A673 (cell line): ENCODE measurements at regions not wholly inside any gene's neighbourhood (a gene's known extent, or its start where the extent isn't known, plus 50 kb on each side); places are given as distances from the start of the nearest gene placed in this dataset.

Source experiments
- BruUV-seq: library from RNA; stranded (reverse); fragments of 400-500 nt; replicated peaks from 2 replicates; lab custom pipeline; 2021; lab: Mats Ljungman, UMichigan
- CTCF ChIA-PET: fragments of 300-600 bp; sonication (Branson Sonifier 250); formaldehyde crosslinking; loops from one replicate; lab custom pipeline; 2022; ENCODE audit warnings: antibody characterized with exemption; lab: Charles Lee
- POLR2A ChIA-PET: fragments of 300-600 bp; sonication (Branson Sonifier 250); formaldehyde crosslinking; loops from one replicate; lab custom pipeline; 2022; ENCODE audit warnings: antibody characterized with exemption; ENCODE audit not compliant: low non-redundant PET; lab: Charles Lee
- DNase-seq: peaks from one replicate; pipeline ENCODE4 v3.0.0-alpha.2; 2015; ENCODE audit warnings: low spot score
- H3K27ac ChIP-seq: fragments of 200-600 bp; sonication (generic); 2 replicates; pipeline ENCODE4 v1.5.1; 2016; ENCODE audit warnings: mixed run types, low read depth, mild to moderate bottlenecking, mixed read lengths, antibody characterized with exemption, low read length; ENCODE audit not compliant: poor library complexity, severe bottlenecking
- H3K27me3 ChIP-seq: fragments of 200-600 bp; sonication (generic); replicated peaks from 2 replicates; pipeline ENCODE4 v1.6.1; 2017; ENCODE audit warnings: mixed run types, low read depth, mild to moderate bottlenecking, mixed read lengths, antibody characterized with exemption, low read length; ENCODE audit not compliant: insufficient read depth, poor library complexity
- H3K36me3 ChIP-seq: fragments of 200-600 bp; sonication (generic); 2 replicates; pipeline ENCODE4 v1.6.1; 2016; ENCODE audit warnings: mixed run types, mild to moderate bottlenecking, mixed read lengths, antibody characterized with exemption, low read length; ENCODE audit not compliant: insufficient read depth, poor library complexity, severe bottlenecking
- H3K4me1 ChIP-seq: fragments of 200-600 bp; sonication (generic); 2 replicates; pipeline ENCODE4 v1.6.1; 2017; ENCODE audit warnings: mixed run types, mild to moderate bottlenecking, mixed read lengths, antibody characterized with exemption, low read length; ENCODE audit not compliant: insufficient read depth, poor library complexity, severe bottlenecking
- H3K4me3 ChIP-seq: fragments of 200-600 bp; sonication (generic); 2 replicates; pipeline ENCODE4 v1.5.1; 2016; ENCODE audit warnings: low read depth, mixed run types, mild to moderate bottlenecking, mixed read lengths, low read length; ENCODE audit not compliant: poor library complexity, severe bottlenecking
- H3K9me3 ChIP-seq: fragments of 200-600 bp; sonication (generic); 2 replicates; pipeline ENCODE4 v1.6.1; 2016; ENCODE audit warnings: mixed run types, low read depth, mild to moderate bottlenecking, mixed read lengths, antibody characterized with exemption, low read length; ENCODE audit not compliant: poor library complexity, severe bottlenecking
- CTCF ChIP-seq: fragments of 300-800, 200-600 bp; sonication (generic); conservative IDR thresholded peaks from 2 replicates; pipeline ENCODE4 v1.5.1; 2017; ENCODE audit warnings: low read depth, mild to moderate bottlenecking, antibody characterized with exemption, low read length, moderate library complexity, mixed read lengths
- EZH2 ChIP-seq: fragments of 200-600 bp; sonication (generic); IDR thresholded peaks from 2 replicates; pipeline ENCODE4 v1.6.1; 2017; ENCODE audit warnings: borderline replicate concordance, low read depth, mild to moderate bottlenecking, mixed read lengths, antibody characterized with exemption, low read length; ENCODE audit not compliant: poor library complexity, severe bottlenecking
- intact Hi-C: fragments of 100-400 bp; cut with micrococcal nuclease; formaldehyde crosslinking; loops from one replicate; pipeline ENCODE4 v1.10.0; 2022; ENCODE audit not compliant: unreplicated experiment

- ChIA-PET CTCF (no interaction called here), POLR2A (no interaction called here)
- Histone ChIP-seq H3K27ac (no peak overlapping the region), H3K4me1 (no peaks in the 10 kb centered on the region), H3K36me3 (no peaks in the 10 kb centered on the region), H3K9me3 (no peaks in the 10 kb centered on the region), H3K27me3 (no peaks in the 10 kb centered on the region), H3K4me3 (no peak overlapping the region)
- no peak for TF ChIP-seq CTCF
- no peak for TF ChIP-seq EZH2
- no TSS peak for BruUV-seq
- no peak for DNase-seq
- intact Hi-C loops: no loop called here
These were observed 315.3 kb downstream of the CXCL12 start for GRCh38 chr10:44069573-44069972.

- POLR2A ChIA-PET: no interaction called here
These were observed 316.0 kb downstream of the CXCL12 start for GRCh38 chr10:44068716-44069482.

GRCh38 chr10:44067432-44067831 is 317.5 kb downstream of the CXCL12 start:
- no TSS peak for BruUV-seq
- H3K9me3 ChIP-seq: no peaks in the 10 kb centered on the region
- ChIA-PET POLR2A (no interaction called here), CTCF (no interaction called here)
- no peaks in the 10 kb centered on the region for H3K4me1 ChIP-seq
- no peak for DNase-seq
- no peak overlapping the region for H3K4me3 ChIP-seq
- intact Hi-C loops: no loop called here
- H3K36me3 ChIP-seq: no peaks in the 10 kb centered on the region
- TF ChIP-seq CTCF: no peak
- no peak for TF ChIP-seq EZH2
- H3K27me3 ChIP-seq: no peaks in the 10 kb centered on the region
- no peak overlapping the region for H3K27ac ChIP-seq

More at GRCh38 chr10:44068716-44069482, 316.0 kb downstream of the CXCL12 start:
- BruUV-seq: no TSS peak
- no peaks in the 10 kb centered on the region for H3K36me3 ChIP-seq
- no peak overlapping the region for H3K4me3 ChIP-seq
- no peaks in the 10 kb centered on the region for H3K4me1 ChIP-seq
- TF ChIP-seq CTCF: no peak
- TF ChIP-seq EZH2: no peak
- H3K9me3 ChIP-seq: no peaks in the 10 kb centered on the region
- H3K27ac ChIP-seq: no peak overlapping the region
- intact Hi-C loops: no loop called here
- DNase-seq: no peak
- H3K27me3 ChIP-seq: no peaks in the 10 kb centered on the region
- CTCF ChIA-PET: no interaction called here
